ENCODE measurements at regions not wholly inside any gene's neighbourhood (a gene's known extent, or its start where the extent isn't known, plus 50 kb on each side); places are given as distances from the start of the nearest gene placed in this dataset.

GRCh38 chr20:56765172-56766073 is 136.3 kb downstream of the TFAP2C start:
- Histone ChIP-seq H3K4ac (ENCODE audit: low read depth, low read length) (no peak overlapping the region), H3K18ac (ENCODE audit: insufficient read length, low read depth, low read length) (no peak overlapping the region), H2BK20ac (ENCODE audit: low read depth, low read length, poor library complexity, severe bottlenecking) (no peak overlapping the region), H2BK12ac (ENCODE audit: insufficient read length, low read depth, low read length) (no peak overlapping the region), H3K4me2 (ENCODE audit: insufficient read depth, insufficient read length, low read length) (no peak overlapping the region), H3K56ac (ENCODE audit: insufficient read length, low read depth, low read length) (no peak overlapping the region), H4K5ac (ENCODE audit: insufficient read length, low read depth, low read length) (no peak overlapping the region), H4K20me1 (ENCODE audit: control insufficient read depth, insufficient read depth, insufficient read length) (no peaks in the 10 kb centered on the region), H4K8ac (replicated peaks; ENCODE audit: insufficient read length, low read depth, low read length) (no peak overlapping the region), H3K4me1 (ENCODE audit: insufficient read depth, low read length) (no peaks in the 10 kb centered on the region), H3K79me2 (ENCODE audit: insufficient read depth, low read length) (no peaks in the 10 kb centered on the region), H3K9me3 (ENCODE audit: control insufficient read depth, low read depth, low read length) (no peaks in the 10 kb centered on the region), H3K23ac (ENCODE audit: insufficient read length, low read depth, low read length) (no peak overlapping the region), H3T11ph (ENCODE audit: low read length) (no peak overlapping the region), H4K91ac (ENCODE audit: insufficient read length, low read depth, low read length) (no peak overlapping the region), H2AFZ (ENCODE audit: low read length) (no peak overlapping the region), H3K79me1 (ENCODE audit: insufficient read depth, low read depth, low read length, poor library complexity, severe bottlenecking) (no peaks in the 10 kb centered on the region), H3K9ac (ENCODE audit: extremely low read depth, insufficient read length, low read length) (no peak overlapping the region), H2AK5ac (ENCODE audit: insufficient read length, low read length) (no peak overlapping the region), H2BK15ac (ENCODE audit: low read depth, low read length) (no peak overlapping the region), H3K23me2 (ENCODE audit: insufficient read length, low read depth, low read length, poor library complexity, severe bottlenecking) (no peaks in the 10 kb centered on the region), H3K14ac (ENCODE audit: insufficient read depth, low read length) (no peak overlapping the region), H3K27me3 (ENCODE audit: insufficient read depth, low read length) (no peaks in the 10 kb centered on the region), H3K27ac (ENCODE audit: insufficient read length, low read depth, low read length) (no peak overlapping the region), H2BK5ac (ENCODE audit: insufficient read length, low read length) (no peak overlapping the region), H2BK120ac (ENCODE audit: low read depth, low read length, poor library complexity, severe bottlenecking) (no peak overlapping the region)
- no peak overlapping the region for H3K4me3 Mint-ChIP-seq
- no CpG with 5 or more reads among the region's 12 CpGs for WGBS (ENCODE audit: extremely low coverage, insufficient read length, low lambda C conversion rate)
- peaks cover 0 to 3% (median 0%) of the 10 kb centered on the region in 3 experiments; a peak in 1 of 7 replicates for H3K36me3 Mint-ChIP-seq (ENCODE audit: insufficient read depth in 1 of 3, low read depth in 3 of 3)
- DNase-seq, result no peak
- 0 out of 2 replicates have a peak, but pooled peaks cover 7% of the 10 kb centered on the region for H3K27me3 Mint-ChIP-seq (ENCODE audit: low read depth)
- no peak overlapping the region; a peak in 1 of 7 replicates for H3K27ac Mint-ChIP-seq
- H3K4me1 Mint-ChIP-seq, result peaks cover 3 to 9% of the 10 kb centered on the region in 2 experiments; a peak in 3 of 4 replicates
- TF ChIP-seq, protein P1, sequence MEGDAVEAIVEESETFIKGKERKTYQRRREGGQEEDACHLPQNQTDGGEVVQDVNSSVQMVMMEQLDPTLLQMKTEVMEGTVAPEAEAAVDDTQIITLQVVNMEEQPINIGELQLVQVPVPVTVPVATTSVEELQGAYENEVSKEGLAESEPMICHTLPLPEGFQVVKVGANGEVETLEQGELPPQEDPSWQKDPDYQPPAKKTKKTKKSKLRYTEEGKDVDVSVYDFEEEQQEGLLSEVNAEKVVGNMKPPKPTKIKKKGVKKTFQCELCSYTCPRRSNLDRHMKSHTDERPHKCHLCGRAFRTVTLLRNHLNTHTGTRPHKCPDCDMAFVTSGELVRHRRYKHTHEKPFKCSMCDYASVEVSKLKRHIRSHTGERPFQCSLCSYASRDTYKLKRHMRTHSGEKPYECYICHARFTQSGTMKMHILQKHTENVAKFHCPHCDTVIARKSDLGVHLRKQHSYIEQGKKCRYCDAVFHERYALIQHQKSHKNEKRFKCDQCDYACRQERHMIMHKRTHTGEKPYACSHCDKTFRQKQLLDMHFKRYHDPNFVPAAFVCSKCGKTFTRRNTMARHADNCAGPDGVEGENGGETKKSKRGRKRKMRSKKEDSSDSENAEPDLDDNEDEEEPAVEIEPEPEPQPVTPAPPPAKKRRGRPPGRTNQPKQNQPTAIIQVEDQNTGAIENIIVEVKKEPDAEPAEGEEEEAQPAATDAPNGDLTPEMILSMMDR (conservative IDR thresholded peaks at IDR 0.05), result no peak
- no peaks in the 10 kb centered on the region for H3K9me3 Mint-ChIP-seq
